ENCODE measurements at regions not wholly inside any gene's neighbourhood (a gene's known extent, or its start where the extent isn't known, plus 50 kb on each side); places are given as distances from the start of the nearest gene placed in this dataset.
"Not testable (repeated sequence)": the region's sequence is repeated elsewhere in the genome, so short reads cannot be mapped to it uniquely, and the experiment has no call there.

DNA sequence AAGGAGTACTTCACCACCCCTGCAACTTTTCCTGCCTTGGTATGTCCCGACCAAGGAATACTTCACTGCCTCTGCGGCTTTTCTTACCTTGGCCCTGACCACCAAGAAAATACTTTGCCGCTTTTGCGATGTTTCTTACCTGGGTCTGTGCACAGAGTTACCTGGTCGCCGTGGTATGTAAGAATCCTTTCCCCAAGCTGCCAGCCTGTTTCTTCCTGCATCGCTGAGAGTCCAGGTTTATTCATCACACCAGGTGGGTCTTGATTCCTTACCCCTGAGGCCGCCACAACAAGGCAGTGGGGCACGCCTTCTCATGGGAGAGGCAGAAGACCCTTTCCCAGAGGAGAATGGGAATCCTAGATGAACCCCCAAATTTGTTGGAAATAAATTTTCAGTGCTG is 511.3 kb downstream of the EDEM1 start:
- H3K36me3 ChIP-seq, result no peaks in the 10 kb centered on the region
- H3K9me3 ChIP-seq, result no peaks in the 10 kb centered on the region
- ATAC-seq (no peak), DNase-seq (no peak)
- 82 to 91% methylated on average over 9 of the region's 9 CpGs for WGBS, 2 donors
- no peak overlapping the region for H3K4me3 ChIP-seq
- H3K27me3 ChIP-seq, result no peaks in the 10 kb centered on the region
- no peak for TF ChIP-seq CTCF (IDR thresholded peaks at IDR 0.05)
- H3K27ac ChIP-seq, result no peak overlapping the region
- intact Hi-C loops (cut with DNase I), result no loop called here
- no peaks in the 10 kb centered on the region for H3K4me1 ChIP-seq

DNA sequence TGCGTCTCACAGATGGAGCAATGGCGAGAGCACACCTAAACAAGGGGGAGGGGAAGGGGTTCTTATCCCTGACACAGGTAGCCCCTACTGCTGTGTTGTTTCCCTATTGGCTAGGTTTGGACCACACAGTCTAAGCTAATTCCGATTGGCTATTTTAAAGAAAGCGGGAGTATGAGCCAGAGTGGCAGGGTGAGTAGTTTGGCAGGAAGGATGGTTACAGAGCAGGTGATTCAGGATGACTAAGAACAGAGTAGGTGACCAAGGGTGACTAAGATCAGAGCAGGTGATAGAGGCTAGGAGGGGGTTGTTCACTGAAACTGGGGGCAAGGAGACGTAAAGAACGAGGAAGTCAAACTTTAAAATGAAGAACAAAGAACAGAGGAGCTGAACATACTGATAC is 511.8 kb downstream of the EDEM1 start:
- Histone ChIP-seq H3K4me1 (no peaks in the 10 kb centered on the region), H3K27ac (no peak overlapping the region), H3K9me3 (no peaks in the 10 kb centered on the region), H3K4me3 (no peak overlapping the region), H3K36me3 (no peaks in the 10 kb centered on the region), H3K27me3 (no peaks in the 10 kb centered on the region)
- no peak for TF ChIP-seq CTCF (IDR thresholded peaks at IDR 0.05)
- intact Hi-C loops (cut with DNase I), result no loop called here
- DNase-seq (no peak), ATAC-seq (no peak)
- 92% methylated on average over 6 of the region's 6 CpGs for WGBS, 2 donors

DNA sequence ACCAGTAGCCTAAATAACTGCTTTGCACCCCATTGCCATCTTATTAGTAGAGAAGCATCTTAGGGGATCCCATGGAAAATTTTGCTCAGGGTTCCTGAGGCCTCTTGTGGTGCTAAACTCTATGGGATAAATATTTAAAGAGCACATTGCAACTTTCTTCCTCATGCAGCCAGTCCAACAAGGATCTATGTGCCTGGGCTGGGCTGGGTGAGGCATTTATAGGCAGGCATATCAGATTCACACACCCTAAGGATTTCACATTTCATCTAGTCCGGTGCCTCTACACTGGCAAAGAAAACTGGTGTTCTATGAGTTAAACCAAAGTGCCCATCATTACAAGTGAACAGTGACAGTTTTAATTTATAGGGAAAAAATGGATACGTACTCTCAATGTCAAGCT is 512.3 kb downstream of the EDEM1 start:
- WGBS, 2 donors, result 89 to 91% methylated on average over 2 of the region's 2 CpGs
- no peaks in the 10 kb centered on the region for H3K36me3 ChIP-seq
- no peaks in the 10 kb centered on the region for H3K27me3 ChIP-seq
- H3K27ac ChIP-seq, result no peak overlapping the region
- H3K4me1 ChIP-seq, result no peaks in the 10 kb centered on the region
- no peak overlapping the region for H3K4me3 ChIP-seq
- intact Hi-C loops (cut with DNase I), result no loop called here
- no peak for TF ChIP-seq CTCF (IDR thresholded peaks at IDR 0.05)
- H3K9me3 ChIP-seq, result no peaks in the 10 kb centered on the region
- no peak for ATAC-seq
- DNase-seq, result no peak

DNA sequence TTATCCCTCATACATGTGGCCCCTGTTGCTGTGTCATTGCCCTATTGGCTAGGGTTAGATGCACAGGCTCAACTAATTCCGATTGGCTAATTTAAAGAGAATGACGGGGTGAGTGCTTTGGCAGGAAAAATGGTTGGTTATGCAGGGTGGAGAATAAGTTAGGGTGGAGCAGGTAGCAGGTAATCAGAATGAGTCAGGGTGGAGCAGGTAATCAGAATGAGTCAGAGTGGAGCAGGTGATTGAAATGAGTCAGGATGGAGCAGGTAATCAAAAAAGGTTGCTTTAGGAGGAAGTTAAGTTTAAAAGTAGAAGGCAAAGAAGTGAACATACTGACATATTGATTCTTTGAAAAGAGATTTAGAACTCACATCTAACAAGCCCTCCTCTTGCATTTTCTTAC is 513.5 kb downstream of the EDEM1 start:
- 83 to 85% methylated on average over 2 of the region's 2 CpGs for WGBS, 2 donors
- H3K4me1 ChIP-seq; H3K27me3 ChIP-seq; ATAC-seq; H3K36me3 ChIP-seq; DNase-seq; intact Hi-C loops (cut with DNase I); H3K27ac ChIP-seq; H3K9me3 ChIP-seq; H3K4me3 ChIP-seq: not testable (repeated sequence)

DNA sequence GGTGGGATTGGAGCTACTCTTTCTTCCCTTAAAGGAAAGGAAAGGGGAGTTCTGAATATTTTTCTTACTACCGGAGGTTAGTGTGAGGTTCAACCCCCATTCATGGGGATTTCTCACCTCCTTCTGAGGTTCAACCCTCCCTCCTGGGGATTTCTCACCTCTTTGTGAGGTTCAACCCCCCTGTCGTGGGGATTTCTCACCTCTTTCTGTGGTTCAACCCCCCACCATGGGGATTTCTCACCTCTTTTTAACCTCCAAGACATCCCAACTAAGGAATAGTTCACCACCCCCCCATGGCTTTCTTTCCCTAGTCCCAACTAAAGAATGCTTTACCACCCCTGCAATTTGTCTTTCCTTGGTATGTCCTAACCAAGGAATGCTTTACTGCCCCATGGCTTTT is 520.3 kb downstream of the EDEM1 start:
- ATAC-seq (no peak), DNase-seq (no peak)
- no peak for TF ChIP-seq CTCF (IDR thresholded peaks at IDR 0.05)
- intact Hi-C loops (cut with DNase I), result no loop called here
- Histone ChIP-seq H3K9me3 (no peaks in the 10 kb centered on the region), H3K36me3 (no peaks in the 10 kb centered on the region), H3K4me1 (no peaks in the 10 kb centered on the region), H3K27me3 (peaks cover 0 to 6% (median 0%) of the 10 kb centered on the region in 7 donors), H3K27ac (no peak overlapping the region), H3K4me3 (no peak overlapping the region)
- WGBS, 2 donors, result 26 to 27% methylated on average over 2 of the region's 2 CpGs

Measured in heart right ventricle (tissue), 16 donors.